Suppressor macrophage (primary cell): ENCODE measurements at regions not wholly inside any gene's neighbourhood (a gene's known extent, or its start where the extent isn't known, plus 50 kb on each side); places are given as distances from the start of the nearest gene placed in this dataset.

ENCODE experiments used
- DNase-seq, 4 experiments: peaks; one replicate each; pipeline ENCODE4 v3.0.0-alpha.2; 2020 to 2022

- DNase-seq, result peak in 3 of 4 experiments; percentile 6 to 21 (median 13)
Observed at GRCh38 chrX:63993936-63994335, 208.9 kb upstream of the ARHGEF9 start.

- no peak for DNase-seq
Observed at GRCh38 chrX:63985906-63986305, 200.9 kb upstream of the ARHGEF9 start.

GRCh38 chrX:63979480-63979879, 194.5 kb upstream of the ARHGEF9 start:
- DNase-seq, result no peak

DNA sequence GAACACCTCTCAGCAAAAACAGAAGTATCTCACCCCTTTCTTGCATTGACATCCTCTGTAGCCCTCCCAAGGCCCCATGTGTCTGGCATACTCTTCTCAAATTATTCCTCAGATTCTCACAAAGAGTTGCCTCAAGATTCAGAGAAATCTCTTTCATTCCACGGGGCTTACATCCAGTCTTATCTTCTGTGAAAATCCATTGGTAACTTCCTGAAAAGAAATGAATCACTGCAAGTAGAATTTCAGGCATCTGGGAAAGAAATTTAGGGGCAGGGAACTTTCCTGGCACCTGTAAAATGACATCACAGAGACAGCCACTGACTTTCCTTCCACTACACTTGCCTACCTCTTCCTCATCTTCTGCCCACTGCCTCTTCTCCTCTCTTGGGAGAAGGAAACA, 182.5 kb upstream of the ARHGEF9 start:
- no peak for DNase-seq

GRCh38 chrX:63963095-63963784, 178.2 kb upstream of the ARHGEF9 start:
- DNase-seq, result no peak

GRCh38 chrX:63961964-63962363, 176.9 kb upstream of the ARHGEF9 start:
- DNase-seq, result no peak

- no peak for DNase-seq
Observed at GRCh38 chrX:63959975-63960374, 175.0 kb upstream of the ARHGEF9 start.

DNA sequence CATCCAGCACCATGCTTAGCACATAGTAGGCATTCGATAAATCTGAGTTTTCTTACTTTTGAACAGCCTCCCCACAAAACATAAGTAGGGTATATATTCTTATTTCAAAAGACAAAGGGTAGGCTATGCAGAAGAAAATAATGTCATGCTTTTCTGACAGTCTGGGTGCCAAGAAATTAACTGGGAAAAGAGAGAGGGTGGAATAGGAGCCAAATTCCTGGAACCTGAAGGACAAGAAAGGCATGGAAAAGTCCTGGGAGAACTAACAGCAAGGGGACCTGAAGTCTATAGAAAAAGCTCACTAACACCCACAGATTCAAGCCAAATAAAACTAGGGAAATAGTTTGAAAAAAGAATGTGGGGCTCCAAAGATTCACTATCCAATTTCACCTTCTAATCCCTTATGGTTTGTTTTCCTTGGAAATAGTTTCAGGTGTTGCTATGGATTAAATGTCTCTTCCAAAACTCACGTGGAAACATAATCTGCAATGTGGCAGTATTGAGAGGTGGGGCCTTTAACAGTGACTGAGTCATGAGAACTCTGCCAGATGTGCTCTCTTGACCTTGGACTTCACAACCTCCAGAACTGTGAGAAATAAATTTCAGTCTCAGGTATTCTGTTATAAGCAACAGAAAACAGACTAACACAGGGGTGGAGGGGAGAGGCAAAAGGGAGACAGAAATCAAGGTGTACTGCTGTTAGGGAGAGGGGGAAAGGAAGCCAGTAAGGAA, 173.3 kb upstream of the ARHGEF9 start:
- no peak for DNase-seq

- DNase-seq, result no peak
Observed at GRCh38 chrX:63935835-63936234, 150.8 kb upstream of the ARHGEF9 start.

- no peak for DNase-seq
Observed at GRCh38 chrX:63934791-63935190, 149.8 kb upstream of the ARHGEF9 start.

- no peak for DNase-seq
Observed at GRCh38 chrX:63934160-63934559, 149.1 kb upstream of the ARHGEF9 start.

- DNase-seq, result no peak
Observed at GRCh38 chrX:63932907-63933306, 147.9 kb upstream of the ARHGEF9 start.

DNA sequence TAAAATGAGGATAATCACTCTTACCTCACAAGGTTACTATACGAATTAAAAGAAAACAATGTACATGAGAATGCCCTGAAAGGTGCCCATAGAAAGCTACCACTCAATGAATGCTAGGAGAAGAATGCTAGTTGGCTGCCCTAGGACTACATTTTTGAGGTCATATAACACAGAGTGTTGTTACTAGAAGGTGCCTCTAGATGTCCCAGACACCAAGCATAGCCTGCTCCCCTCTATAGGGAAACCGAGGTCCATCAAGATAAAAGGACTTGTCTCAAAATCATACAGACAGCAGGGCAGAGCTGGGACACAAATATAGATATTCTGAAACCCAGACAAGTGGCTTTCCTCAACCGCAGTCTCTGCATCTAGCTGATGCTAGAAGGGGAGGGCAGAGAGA, 147.0 kb upstream of the ARHGEF9 start:
- DNase-seq, result no peak

DNA sequence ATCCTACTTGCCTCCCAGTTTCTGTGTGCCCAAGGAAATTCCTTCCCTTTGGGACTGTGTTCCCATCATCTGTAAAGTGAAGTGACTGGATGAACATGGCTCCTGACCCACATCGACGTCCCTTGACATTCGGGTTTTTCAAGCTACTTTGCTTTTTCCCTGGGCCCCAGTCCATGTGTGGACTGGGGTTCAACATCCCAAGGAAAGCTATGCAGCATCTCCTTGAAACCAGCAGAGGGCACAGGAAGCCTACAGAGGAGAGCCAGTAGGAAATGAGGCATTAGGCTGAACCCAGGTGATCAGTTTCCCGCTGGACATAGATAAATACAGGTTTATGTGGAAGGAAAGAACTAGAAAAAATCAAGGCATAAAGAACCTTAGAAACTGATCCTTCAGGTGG, 145.1 kb upstream of the ARHGEF9 start:
- DNase-seq, result peak in 1 of 4 experiments; percentile 0

DNA sequence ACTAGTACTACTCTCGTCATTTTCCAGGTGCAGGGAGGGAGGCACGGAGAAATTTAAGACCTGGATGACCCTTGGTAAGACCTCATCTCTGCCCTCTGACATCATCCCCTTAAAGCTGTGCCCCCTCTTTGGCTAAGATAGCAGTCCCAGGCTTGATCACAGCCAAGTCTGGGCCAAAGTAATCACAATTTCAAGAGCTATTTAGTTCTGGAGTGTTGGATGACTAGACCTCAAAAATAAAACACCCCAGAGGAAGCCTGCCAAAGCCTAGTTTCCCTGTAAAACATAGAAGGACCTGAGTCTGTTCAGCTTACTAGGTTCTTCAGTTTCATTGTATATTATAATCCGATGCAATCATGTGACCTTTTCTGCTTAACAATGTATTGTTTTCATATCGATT, 144.6 kb upstream of the ARHGEF9 start:
- DNase-seq, result no peak

DNA sequence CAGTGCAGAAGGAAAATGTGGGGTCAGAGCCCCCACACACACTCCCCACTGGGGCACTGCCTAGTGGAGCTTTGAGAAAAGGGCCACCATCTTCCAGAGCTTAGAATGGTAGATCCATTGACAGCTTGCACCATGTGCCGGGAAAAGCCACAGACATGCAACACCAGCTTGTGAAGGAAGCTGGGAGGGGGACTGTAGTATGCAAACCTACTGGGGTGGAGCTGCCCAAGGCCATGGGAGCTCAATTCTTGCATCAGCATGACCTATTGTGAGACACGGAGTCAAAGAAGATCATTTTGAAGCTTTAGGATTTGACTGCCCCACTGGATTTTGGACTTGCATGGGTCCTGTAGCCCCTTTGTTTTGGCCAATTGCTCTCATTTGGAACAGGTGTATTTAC, 142.8 kb upstream of the ARHGEF9 start:
- no peak for DNase-seq

GRCh38 chrX:63922221-63922620, 137.2 kb upstream of the ARHGEF9 start:
- DNase-seq, result no peak

DNA sequence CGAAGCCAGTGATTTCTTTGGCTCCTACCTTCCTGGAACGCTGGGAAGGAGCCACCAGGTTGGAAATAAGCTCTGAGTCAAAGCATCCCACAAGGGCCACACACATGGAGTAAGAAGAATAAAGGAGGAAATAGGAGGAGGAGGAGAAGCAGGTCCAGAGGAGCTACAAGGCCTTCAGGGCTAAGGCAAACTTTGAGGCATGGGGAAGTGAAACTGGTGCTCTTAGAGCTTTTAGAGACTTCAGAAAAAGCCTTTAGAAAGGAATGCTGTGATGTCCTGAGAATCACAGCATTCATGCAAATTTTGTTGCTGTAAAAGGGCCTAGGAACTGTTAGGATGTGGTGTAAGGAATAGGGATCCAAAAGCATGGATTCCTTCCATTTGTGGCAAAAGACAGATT, 135.9 kb upstream of the ARHGEF9 start:
- peak in 1 of 4 experiments; percentile 7 for DNase-seq

- DNase-seq, result no peak
Observed at GRCh38 chrX:63919081-63919480, 134.1 kb upstream of the ARHGEF9 start.

- peak in 1 of 4 experiments; percentile 0 for DNase-seq
Observed at GRCh38 chrX:63918611-63919010, 133.6 kb upstream of the ARHGEF9 start.

- no peak for DNase-seq
Observed at GRCh38 chrX:63917296-63917695, 132.3 kb upstream of the ARHGEF9 start.

DNA sequence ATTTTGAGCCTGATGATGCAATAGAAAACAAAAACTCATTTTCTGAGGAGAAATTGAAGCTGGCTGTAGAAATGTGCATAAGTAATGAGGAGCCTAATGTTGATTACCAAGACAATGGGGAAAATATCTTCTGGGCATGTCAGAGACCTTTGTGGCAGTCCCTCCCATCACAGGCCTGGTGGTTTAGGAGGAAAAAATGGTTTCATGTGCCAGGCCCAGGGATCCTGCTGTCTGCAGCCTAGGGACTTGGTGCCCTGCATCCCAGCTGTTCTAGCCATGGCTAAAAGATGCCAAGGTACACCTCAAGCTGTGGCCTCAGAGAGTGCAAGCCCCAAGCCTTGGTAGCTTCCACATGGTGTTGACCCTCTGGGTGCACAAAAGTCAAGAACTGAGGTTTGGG, 128.7 kb upstream of the ARHGEF9 start:
- no peak for DNase-seq

- no peak for DNase-seq
Observed at GRCh38 chrX:63889001-63889400, 104.0 kb upstream of the ARHGEF9 start.
